NCI-H524 (cell line): ENCODE measurements at regions not wholly inside any gene's neighbourhood (a gene's known extent, or its start where the extent isn't known, plus 50 kb on each side); places are given as distances from the start of the nearest gene placed in this dataset.
"Not testable (repeated sequence)": the region's sequence is repeated elsewhere in the genome, so short reads cannot be mapped to it uniquely, and the experiment has no call there.

ENCODE experiments used
- DNase-seq, 2 experiments: peaks; one replicate each; lab custom pipeline; 2025; lab: John Stamatoyannopoulos, UW

DNA sequence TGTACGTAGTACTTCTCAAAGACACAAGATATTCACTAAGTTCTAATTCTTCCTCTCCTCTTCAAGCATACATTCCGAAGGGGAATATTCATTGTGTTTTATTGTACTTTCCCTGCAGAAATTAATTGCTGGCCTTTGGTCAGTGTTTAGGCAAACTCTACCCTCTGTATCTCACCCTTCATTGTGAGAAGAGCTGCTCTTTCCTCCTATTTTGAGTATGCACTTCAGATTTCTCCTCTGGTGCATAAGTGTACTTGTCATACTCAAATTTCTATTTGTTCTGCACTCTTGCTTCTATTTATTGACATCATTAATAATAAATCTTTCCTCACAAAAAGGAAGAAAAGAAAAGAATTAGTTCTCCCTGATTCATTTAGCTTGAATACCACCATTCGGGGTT is 485.4 kb upstream of the SLC8A1 start:
- DNase-seq: no peak

DNA sequence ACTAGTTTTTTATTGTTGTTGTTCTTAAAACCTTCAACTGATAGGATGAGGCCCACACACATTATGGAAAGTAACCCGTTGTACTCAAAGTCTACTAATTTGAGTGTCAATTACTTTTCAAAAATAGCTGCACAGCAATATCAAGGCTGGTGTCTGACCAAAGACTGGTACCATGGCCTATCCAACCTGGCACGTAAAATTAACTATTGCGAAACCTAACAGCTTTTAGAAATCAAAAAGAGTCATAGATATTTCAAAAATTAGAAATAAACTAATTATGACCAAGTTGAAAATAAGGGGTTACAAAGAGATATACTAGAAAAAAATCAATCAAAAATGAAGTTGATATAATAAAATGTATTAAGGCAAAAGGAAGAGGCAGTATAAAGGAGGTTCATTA is 501.5 kb upstream of the SLC8A1 start:
- no peak for DNase-seq

GRCh38 chr2:40955042-40955441 is 503.2 kb upstream of the SLC8A1 start:
- DNase-seq: no peak

- peak in 1 of 2 experiments; percentile 45 for DNase-seq
These were observed 503.7 kb upstream of the SLC8A1 start for GRCh38 chr2:40955635-40956034.

DNA sequence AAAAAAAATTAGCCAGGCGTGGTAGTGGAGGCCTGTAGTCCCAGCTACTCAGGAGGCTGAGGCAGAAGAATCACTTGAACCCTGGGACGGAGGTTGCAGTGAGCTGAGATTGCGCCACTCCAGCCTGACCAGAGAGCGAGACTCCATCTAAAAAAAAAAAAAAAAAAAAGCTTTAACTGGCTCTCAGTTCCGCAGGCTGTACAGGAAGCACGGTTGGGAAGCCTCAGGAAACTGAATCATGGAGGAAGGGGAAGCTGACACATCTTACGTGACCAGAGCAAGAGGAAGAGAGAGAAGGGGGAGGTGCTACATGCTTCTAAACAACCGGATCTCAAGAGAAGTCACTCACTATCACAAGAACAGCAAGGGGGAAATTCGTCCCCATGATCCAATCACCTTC is 505.6 kb upstream of the SLC8A1 start:
- no peak for DNase-seq

DNA sequence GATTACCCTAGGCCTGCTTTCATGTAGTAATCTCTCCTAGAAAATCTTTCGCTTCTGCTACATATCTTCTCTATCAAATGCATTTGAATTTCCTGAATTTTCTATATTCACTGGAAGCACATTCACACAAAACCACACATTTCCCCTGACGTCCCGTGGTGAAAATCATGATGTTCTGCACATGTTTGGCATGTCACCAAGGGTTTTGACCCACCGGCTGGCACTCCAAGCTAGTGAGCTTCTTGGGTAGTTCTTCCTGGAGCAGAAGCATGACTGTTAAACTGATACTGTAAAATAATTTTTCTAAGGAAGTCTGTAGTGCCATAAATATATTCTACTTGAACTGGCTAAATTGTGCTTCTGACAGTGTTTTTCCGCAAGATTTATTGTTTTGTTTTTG is 510.1 kb upstream of the SLC8A1 start:
- DNase-seq: no peak

DNA sequence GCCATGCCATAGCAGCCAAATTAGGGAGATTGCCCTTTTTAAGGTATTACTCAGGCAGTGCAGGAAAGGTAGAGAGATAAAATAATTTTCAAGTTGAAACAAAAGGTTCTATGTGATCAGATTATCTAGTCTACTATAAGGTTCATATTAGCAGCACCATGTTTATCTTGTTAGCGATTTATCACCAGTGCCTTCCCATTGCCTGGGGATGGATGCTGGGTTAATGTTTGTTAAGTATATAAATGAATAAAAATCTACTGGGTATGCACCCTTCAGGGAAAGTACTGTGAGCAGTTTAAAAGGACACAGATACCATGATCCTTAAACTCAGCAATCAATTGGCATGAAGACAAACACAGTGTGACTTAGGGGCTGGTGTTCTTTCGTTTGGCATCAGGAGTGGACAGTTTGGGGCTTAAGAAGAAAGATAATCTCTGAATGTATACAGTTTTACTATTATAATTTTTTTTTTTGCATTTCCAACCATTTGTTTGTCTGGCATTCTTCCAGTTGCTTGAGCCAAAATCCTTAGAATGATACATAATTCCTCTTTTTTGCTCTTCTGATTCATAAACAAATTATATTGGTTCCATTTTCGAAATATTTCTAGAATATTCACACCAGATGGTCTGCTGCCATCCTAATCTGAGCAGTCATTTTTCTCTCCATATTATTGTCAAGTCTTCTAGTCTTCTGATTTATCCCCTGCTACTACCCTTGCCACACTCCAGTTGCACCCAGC is 512.8 kb upstream of the SLC8A1 start:
- DNase-seq: no peak

- no peak for DNase-seq
These were observed 515.6 kb upstream of the SLC8A1 start for GRCh38 chr2:40967451-40967850.

GRCh38 chr2:40975151-40975550 is 523.3 kb upstream of the SLC8A1 start:
- no peak for DNase-seq

DNA sequence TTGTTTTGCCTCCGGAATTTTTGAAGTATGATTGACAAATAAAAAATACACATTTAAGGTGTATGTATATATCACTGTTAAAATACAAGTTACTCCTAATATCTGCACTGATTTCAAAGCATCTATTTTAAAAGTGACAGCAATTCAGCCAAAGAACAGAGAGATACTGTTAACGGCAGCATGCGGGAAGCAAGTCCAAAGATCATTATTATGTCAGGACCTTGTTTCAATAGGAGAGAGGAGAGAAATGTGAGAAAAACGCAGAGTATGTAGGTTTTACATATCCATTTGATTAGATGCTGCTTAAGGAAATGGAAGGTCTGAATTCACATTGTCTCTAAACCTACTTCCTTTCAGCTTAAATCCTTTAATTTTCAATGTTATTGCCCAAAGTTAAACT is 545.5 kb upstream of the SLC8A1 start:
- DNase-seq: no peak

DNA sequence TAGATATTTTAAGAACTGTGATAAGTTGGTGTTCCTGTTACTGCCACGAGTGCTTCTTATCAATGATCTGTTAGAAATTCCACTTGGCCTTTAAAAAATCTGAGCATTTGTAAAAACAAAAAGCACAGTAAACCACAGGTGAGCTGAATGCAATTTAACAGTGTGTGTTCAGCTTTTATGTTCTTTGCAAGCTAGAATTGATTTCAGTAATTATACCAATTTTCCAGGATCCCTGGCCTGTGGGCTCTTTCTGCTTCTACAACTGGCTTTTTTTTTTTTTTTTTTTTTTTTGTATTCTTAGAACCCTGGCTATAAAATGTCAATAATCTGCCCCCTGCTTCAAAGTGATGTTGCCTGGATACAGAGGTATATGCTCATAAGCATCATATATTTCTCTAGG is 548.5 kb upstream of the SLC8A1 start:
- DNase-seq: no peak

DNA sequence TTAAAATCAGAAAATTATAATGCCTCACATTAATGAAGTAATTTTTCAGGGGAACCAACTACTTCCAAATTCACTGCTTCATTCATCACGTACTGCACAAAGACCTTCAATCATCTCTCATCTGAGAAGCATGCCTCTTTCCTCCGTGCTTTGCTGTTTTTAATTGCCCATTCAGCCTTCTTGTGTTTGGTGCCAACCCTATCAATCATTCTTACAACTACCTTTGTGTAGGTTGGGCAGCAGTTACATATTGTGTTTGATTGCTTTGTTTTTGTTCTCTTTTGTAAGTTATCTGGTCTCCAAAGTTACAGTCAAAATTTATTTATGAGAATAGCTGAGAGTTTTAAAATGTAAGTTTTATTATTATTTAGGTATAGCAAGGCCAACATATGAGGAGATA is 549.0 kb upstream of the SLC8A1 start:
- DNase-seq: no peak

GRCh38 chr2:41004700-41005099 is 552.8 kb upstream of the SLC8A1 start:
- no peak for DNase-seq

DNA sequence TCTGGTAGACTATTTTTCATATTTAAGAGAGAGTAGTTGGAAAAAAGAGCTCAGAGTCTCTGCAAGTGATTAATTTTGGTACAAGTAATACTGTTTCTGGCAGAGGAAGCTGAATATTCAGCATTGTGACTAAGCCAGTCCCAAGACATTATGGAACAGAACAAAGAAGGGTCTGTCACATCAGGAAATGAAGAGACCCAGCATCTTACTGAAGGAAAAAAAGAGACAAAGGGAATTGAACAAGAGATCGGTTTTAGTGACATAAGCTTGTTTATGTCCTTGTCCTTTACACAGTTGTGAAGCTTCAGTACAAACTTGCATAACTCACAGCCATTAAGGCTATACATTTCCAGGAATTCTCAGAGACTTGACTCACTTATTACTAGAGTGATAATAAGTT is 568.5 kb upstream of the SLC8A1 start:
- DNase-seq: no peak

- peak; percentile 61 to 89 for DNase-seq
These were observed 572.9 kb upstream of the SLC8A1 start for GRCh38 chr2:41024816-41025215.

DNA sequence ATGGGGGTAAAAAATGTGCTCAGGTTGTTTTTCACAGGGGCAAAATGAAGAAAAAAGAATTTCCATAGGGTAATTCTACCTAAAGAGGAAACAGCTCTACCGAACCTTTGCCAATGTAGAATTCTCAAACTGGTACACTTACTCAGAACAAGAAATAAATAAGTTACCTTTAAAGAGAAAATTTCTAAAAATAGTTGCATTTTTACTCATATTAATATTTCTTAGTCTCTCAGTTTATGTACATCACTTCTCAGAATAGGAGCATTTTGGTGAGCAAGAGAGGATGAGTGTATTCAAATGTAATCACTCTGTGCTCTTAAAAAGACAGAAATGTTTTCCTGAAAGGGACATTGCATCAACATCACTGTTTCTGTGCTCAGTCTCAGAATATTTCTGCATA is 574.7 kb upstream of the SLC8A1 start:
- DNase-seq: no peak

DNA sequence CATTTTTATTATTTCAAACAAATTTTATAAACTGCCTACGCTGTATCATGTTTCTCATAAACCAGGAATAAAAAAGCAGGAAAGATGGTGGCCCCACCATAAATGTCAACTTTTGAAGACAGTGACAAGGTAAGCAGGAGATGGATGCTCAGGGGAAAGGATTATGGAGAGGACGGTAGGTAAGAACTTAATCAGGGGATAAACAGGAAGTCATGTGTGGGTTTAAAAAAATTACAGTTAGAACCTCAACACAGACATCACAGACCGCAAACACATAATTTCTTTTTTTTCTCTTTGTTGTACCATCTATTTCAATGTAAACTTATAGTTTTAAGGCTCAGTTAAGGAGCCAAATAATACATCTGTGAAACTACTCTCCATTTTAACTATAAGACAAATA is 575.2 kb upstream of the SLC8A1 start:
- no peak for DNase-seq

GRCh38 chr2:41031282-41031681 is 579.4 kb upstream of the SLC8A1 start:
- no peak for DNase-seq

DNA sequence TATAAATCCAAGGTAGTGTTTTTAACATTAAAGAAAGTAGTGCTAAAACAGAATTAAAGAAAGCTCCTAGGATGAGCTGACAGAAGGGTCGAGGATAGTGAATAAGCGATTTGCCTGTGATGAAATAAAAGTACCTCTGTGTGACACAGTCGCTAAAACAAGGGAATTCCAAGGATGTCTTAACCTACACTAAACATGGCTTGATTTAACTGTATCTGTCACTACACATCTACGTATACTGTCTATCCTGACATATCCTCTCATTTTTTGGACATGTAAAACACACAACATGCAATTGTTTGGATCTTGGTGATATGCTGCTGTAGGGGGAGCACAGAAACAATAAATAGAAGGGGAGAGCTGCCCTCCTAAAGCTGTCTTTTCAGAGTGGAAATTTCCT is 580.8 kb upstream of the SLC8A1 start:
- DNase-seq: no peak

DNA sequence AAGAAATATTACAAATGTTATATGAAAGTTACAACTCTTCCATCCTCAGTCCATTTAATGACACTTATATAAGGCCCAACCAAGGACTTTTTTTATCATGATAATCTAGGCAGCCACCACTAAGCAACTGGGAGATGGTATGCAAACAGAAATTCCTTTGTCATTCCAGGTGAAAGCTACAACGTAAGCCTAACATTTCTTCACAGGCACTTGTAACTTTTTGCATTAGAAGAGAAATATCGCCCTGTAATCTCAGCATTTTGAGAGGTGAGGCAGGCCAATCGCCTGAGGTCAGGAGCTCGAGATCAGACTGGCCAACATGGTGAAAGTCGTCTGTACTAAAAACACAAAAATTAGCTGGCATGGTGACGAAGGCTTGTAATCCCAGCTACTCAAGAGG is 581.2 kb upstream of the SLC8A1 start:
- no peak for DNase-seq

- DNase-seq: no peak
These were observed 586.5 kb upstream of the SLC8A1 start for GRCh38 chr2:41038408-41038807.

DNA sequence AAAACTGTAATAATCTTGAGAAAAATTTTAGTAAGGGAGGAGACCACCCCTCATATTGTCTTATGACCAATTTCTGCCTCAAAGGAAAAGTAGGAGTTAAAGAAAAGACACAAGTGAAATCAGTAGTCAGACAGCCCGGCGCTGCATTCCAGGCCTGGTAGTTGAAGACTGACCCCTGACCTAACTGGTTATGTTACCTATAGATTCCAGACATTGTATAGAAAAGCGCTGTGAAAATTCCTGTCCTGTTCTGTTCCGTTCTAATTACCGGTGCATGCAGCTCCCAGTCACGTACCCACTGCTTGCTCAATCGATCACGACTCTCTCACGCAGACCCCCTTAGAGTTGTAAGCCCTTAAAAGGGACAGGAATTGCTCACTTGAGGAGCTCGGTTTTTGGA is 587.9 kb upstream of the SLC8A1 start:
- DNase-seq: not testable (repeated sequence)

DNA sequence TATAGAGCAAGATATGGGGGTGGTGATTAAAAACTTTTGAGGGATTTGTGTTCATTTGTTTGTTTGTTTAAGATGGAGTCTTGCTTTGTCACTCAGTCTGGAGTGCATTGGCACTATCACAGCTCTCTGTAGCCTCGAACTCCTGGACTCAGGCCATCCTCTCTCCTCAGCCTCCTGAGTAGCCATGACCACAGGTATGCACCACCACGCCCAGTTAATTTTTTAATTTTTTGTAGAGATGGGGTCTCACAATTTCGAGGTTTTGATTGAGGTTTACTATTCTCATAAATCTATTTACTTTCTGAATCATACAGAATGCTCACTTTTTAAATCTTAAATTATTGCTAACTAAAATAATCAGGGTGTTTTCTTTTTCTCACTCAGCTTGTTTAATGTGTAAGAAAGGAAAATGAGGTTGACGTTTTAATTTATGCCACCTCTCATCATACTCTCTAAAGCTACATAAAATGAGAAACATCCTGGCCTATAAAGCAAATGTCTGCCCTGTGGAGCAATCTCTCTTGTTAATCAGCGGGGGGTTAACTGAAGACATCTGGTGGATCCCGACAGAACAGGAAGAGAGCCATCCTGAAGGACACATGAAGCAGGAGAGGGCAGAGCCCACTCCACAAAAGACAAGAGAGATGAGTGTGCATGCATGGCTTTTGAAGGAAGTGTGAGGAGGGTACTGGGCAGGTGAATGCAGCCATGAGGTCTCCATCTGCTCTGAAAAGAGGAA is 589.1 kb upstream of the SLC8A1 start:
- peak; percentile 13 to 18 for DNase-seq

DNA sequence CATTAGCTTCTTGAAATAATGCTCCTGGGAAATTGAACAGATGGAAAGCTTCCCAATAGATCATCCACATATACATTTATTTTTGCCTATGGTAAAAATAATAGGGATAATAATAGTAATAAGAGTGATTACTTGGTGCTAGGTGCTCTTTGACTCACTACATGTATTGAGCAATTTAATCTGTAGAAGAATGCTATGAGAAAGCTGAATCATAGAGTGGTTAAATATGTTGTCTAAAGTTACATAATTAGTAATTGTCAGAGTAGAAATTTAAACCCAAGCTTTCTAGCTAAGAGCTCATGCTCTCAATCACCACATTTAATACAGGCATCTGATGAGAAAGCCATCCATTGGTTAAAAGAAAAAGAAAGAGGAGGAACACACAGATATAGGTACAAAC is 590.5 kb upstream of the SLC8A1 start:
- DNase-seq: no peak
